ENCODE measurements at regions not wholly inside any gene's neighbourhood (a gene's known extent, or its start where the extent isn't known, plus 50 kb on each side); places are given as distances from the start of the nearest gene placed in this dataset.

GRCh38 chr13:72074663-72075062, 207.7 kb upstream of the DACH1 start:
- no peak for DNase-seq

- DNase-seq: no peak
Measured at GRCh38 chr13:72072261-72072660, 205.3 kb upstream of the DACH1 start.

GRCh38 chr13:72071713-72072112, 204.7 kb upstream of the DACH1 start:
- DNase-seq: no peak

- no peak for DNase-seq
Measured at GRCh38 chr13:72062566-72062965, 195.6 kb upstream of the DACH1 start.

- DNase-seq: no peak
Measured at GRCh38 chr13:72061613-72062012, 194.6 kb upstream of the DACH1 start.

GRCh38 chr13:72050251-72050650, 183.2 kb upstream of the DACH1 start:
- DNase-seq: no peak

- no peak for DNase-seq
Measured at GRCh38 chr13:72043366-72043765, 176.4 kb upstream of the DACH1 start.

GRCh38 chr13:72041165-72041564, 174.2 kb upstream of the DACH1 start:
- DNase-seq: no peak

- no peak for DNase-seq
Measured at GRCh38 chr13:72039126-72039525, 172.1 kb upstream of the DACH1 start.

GRCh38 chr13:72029981-72030380, 163.0 kb upstream of the DACH1 start:
- DNase-seq: no peak

GRCh38 chr13:72025836-72026235, 158.8 kb upstream of the DACH1 start:
- no peak for DNase-seq

GRCh38 chr13:72023895-72024294, 156.9 kb upstream of the DACH1 start:
- no peak for DNase-seq

GRCh38 chr13:72005455-72005854, 138.5 kb upstream of the DACH1 start:
- no peak for DNase-seq

GRCh38 chr13:72004784-72005374, 137.9 kb upstream of the DACH1 start:
- no peak for DNase-seq

GRCh38 chr13:72004246-72004645, 137.2 kb upstream of the DACH1 start:
- no peak for DNase-seq

GRCh38 chr13:71998223-71998622, 131.2 kb upstream of the DACH1 start:
- no peak for DNase-seq

GRCh38 chr13:71979616-71980015, 112.6 kb upstream of the DACH1 start:
- DNase-seq: no peak

- DNase-seq: no peak
Measured at GRCh38 chr13:71977028-71977427, 110.0 kb upstream of the DACH1 start.

- DNase-seq: no peak
Measured at GRCh38 chr13:71967990-71968389, 101.0 kb upstream of the DACH1 start.

- DNase-seq: no peak
Measured at GRCh38 chr13:71964491-71965100, 97.6 kb upstream of the DACH1 start.

- DNase-seq: no peak
Measured at GRCh38 chr13:71962735-71963134, 95.7 kb upstream of the DACH1 start.

GRCh38 chr13:71962126-71962525, 95.1 kb upstream of the DACH1 start:
- no peak for DNase-seq

- no peak for DNase-seq
Measured at GRCh38 chr13:71949441-71949840, 82.4 kb upstream of the DACH1 start.

- DNase-seq: no peak
Measured at GRCh38 chr13:71939186-71939585, 72.2 kb upstream of the DACH1 start.

GRCh38 chr13:71935166-71935840, 68.3 kb upstream of the DACH1 start:
- no peak for DNase-seq
